RPMI7951 (cell line): ENCODE measurements at regions not wholly inside any gene's neighbourhood (a gene's known extent, or its start where the extent isn't known, plus 50 kb on each side); places are given as distances from the start of the nearest gene placed in this dataset.

ENCODE experiments used
- DNase-seq: peaks from one replicate; pipeline ENCODE4 v3.0.0-alpha.2; 2012; ENCODE audit warnings: low read depth

DNA sequence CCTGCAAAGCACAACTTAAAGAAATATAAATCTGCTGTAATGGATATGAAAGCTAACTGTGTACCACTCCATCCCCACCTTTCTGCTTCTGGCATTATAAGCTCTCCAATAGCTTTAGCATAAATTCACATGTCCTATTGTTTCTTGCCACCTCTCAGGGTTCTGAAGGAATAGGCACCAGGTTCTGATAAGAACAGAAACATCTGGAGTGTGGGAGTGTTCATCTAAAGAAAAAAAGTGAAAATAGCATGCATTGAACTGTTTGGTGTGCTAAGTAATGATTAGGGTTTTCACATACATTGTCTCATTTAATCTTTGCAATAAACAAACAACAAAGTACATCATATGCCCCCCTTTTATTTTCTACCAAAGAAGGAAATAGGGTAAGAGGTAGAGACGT is 72.3 kb downstream of the FAM76B start:
- no peak for DNase-seq

DNA sequence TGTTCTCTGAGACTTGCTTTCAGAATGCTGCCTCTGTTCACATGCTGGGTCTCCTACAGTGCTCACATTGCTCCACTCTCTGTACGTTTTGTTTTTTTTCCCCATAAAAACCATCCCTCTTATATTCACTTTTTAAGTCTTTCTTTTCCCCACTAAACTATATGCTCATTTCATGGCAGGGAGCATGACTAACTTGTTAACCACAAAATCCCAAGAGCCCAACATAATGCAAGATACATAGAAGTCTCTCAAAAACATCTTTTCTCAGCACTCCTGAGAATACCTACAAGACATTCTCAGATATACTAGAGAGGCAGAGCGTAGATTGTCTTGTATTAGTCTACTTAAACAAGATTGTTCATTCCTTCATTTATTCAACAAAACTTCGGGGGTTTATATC is 73.3 kb downstream of the FAM76B start:
- no peak for DNase-seq

DNA sequence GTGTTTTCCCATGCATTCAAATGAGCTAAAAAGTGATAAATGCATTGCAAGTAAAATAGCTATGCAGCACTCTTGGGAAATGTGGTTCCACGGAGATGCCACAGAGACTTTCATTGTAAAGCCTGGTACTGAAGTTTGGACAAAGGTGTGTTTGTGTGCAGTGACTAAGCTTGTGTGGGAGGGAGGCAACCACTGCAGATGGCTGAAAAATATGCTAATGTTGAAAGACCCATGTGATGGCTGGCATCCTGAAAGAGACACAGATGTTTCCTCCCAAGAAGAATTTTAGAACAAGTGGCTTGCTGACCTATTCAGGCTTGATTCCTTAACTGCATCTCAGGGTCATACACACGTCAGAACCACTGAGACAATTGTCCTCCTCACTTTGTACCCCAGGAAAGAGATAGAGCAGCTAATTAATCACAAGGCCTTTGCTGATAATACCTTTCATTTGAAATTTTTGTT is 73.8 kb downstream of the FAM76B start:
- DNase-seq, result peak; percentile 64

DNA sequence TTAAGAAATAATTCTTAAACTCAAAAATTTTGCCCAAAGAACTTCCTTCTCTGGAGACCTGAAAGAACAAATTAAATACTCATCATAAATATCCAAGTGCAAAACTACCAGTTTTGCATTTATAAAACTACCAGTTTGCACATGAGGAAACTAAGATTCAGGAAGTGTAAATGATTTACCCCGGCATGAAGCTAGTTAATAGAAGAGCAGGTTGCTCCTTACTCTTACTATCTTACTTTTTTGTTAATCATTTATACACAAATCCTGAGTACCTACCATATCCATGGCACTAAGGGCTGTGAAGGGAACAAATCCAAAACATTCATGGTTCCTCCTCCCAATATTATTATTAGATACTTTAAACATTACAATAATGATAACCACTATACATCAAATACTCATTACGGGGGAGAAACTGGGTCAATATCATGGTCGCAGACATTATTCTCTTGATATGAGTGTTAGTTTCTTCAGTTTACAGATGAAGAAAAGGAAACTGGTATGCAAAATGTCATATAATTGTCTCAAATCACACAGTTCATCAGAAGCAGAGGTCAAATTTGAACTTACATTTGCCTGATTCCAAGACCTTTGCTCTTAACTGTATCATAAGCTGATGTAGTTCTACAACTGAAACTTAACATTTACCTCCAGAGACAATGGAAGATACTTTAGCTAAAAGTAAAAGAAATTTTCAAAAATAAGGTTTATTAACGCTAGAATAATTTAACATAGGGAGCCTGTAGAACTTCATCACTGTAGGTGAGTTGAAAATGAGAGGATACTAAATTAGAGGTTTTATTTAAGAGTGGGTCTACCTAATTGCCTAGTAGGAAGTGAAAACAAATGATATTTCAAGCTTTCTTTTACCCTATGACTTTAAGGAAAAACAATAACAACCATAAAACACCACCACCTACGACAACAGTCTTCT is 74.5 kb downstream of the FAM76B start:
- DNase-seq, result no peak

DNA sequence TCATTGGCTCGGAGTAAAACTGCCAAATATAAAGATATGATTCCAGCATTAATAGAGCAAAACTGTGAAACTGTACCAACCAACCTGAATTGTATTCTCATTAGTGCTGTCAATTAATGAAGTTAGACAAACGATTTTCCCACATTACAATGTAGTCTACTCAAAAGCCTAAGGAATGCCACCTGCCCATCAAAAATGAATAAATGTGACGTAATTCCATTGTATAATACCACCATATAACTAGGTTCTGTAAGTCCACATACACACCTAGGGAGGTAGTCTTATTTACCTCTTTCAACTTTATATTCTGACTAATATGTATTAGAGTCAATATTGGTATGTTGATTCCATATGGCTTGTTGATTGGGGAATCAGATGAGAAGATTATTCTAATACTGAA is 76.2 kb downstream of the FAM76B start:
- DNase-seq, result no peak

DNA sequence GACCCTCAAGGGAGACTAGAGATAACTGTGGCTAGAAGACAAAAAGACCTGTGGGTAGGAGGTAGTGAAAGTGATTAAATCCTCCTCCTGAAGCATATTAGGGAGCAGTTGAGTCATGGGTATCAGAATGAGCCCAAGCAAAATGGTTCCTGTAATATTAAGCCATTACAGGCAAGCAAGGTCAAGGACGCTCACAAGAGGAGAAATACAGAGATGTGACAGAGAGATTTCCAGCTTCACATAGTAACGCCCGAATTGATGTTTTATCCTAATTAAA is 77.7 kb downstream of the FAM76B start:
- DNase-seq, result no peak

DNA sequence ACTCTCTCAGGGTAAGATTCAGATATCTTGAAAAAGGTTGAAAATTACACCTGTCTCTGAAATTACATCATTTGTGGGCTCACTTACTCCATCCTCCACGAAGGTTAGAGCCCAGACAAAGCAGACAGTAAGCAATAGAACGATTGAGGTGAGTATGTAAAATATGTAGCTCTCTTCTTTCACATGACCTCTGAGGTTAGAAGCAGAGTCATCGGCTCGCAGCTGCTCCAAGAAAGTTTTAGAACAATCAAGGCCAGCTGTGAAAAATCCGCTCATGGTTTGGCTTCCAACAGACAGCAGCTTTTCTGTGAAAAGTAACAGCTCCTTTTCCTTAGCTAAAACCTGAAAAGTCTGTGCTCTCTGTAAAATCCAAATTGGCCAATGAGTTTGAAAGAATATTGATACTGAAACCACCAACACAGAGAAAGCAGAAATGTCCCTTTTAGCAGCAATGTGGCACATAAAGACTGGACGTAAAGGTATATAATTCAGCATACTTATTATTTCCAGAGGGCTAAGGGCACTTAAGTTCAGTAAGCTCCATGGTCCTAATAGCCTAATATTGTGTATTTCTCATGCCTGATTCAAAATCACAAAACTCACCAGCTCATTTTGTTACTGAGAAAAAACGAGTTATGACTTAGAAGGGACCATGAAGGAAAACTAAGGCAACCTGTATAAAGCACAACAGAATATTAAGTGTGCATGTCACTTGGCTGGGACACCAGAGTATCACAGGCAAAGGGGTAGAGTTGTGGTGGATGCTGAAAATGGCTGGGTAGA is 78.2 kb downstream of the FAM76B start:
- no peak for DNase-seq

DNA sequence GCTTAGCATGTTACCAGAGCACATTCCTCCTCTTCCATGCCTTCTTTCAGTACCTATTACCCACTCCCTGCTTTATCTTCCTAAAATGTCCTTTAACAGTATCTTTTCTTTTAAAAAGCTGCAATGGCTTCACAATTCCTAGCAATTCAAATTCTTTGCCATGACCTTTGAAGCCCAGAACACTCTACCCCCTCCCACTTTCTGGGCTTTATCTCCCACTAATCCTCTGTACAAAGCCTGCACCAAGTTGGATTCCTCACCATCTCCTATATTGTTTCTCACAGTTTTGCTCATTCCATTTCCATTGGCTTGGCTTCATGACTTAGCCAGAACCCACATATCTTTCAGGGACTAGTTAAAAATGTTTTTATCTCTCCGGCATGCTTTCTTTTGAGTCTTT is 80.9 kb downstream of the FAM76B start:
- DNase-seq, result no peak

DNA sequence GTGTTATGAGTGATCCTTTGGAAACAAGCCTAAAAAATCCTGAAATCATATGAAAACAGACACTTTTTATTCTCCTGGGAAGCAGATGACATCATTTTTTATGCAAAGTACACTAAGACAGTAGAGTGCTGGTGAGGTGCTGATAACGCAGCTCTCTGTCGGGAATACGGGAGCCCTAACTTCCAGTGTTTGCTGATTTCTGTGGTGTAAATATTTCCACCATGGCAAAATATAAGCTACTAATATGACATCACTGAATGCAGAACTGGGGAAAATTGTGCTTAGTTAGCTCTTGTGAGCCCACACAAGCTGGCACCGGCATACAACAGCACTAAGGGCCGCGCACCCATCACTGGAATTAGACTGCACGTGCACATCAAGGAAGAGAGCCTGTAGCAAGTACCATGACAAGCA is 82.6 kb downstream of the FAM76B start:
- DNase-seq, result no peak

DNA sequence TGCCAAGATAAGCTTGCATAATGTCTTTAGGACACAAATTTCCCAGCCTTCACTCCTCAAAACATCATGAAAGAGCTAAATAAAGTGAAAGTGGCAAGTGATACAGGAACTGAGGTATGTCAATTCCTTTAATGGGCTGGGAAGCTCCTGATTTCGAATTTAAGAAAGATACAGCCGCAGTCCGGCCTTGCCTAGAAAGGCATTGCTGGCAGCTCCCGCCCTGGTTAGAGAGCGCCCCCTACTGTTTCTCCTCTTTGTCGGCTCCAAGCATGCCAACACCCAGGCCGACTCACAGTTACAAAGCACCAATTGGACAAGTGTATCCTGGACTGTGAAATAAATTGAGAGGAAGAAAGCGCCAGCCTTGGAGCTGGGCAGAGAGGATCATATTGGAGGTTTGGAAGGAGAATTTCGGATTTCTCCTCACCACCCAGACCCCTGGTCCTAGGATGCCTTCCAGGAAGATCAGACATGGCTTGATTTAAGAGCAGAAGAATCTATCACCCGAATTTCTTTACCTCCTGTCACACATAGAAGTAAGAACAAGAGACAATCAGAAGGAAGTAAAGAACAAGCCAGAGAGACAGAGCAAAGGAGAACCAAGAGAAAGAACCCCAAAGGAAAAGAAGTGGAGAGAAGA is 84.0 kb downstream of the FAM76B start:
- peak; percentile 74 for DNase-seq

DNA sequence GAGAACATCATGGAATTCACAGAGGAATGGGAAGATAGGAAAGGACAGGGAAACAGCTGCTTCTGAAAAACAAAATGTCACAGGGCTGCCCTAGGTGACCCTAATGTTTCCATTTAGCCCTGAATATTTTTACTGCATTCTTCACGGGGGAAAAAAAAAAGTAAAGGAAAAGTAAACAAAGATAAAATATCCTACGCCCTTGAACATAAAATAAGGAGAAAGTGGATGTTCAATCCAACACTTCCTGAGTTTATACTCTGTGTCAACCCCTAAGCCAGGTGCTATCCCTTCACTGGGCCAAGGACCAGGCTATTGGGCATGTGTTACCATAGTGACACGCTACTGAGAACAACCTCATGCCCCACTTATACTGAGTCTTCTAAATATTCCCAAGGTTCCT is 84.7 kb downstream of the FAM76B start:
- DNase-seq, result no peak

DNA sequence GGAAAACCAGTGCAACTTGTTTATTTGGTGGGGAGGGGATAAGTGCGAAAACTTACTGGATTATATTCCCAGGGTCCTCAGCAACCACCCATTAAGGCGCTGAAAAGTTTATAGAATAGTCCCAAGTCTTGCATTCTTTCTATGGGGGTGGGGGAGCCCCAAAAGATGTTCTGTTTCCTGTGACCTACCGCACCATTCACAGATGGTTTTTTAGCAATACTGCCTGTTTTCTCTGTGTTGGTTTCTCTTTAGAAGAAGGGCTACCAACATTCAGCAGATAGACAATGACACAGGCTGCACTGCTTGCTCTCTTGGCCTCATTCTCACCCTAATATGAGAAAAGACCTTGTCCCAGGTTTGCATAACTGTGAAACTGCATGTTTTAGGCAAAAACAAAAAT is 86.5 kb downstream of the FAM76B start:
- DNase-seq, result no peak

DNA sequence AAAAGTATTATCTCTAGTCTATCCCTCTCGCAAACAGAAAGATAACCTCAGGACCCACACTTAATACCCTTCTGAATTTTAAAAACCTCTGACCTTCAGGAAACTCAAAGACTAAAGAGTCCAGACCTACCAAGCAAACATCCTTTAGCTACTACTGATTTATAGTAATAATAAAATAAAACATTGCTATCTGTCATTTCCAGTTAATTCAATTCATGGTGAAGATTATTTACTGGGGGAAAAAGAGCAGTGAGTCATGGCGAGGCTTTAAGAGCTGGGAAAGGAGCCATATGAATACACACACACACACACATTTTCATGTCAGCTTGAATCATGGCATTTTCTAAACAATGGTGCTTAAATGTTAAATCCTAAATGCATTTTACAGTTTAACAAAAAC is 87.1 kb downstream of the FAM76B start:
- peak; percentile 48 for DNase-seq

DNA sequence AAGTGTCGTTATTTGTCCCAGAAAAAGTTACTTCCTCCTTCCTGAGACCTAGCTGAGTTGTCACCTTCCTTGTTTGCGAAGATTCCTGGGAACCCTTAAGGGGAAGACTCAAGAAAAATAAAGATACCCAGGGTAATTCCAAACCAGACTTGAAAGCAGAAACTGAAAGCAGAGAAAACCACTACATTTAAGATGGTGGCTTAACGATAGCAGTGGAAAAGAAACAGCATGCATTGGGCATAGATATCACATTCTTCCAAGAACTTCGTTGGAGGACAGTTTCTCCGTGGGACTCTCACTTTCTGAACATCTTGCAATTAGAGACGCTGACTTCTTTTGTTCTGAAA is 89.1 kb downstream of the FAM76B start:
- DNase-seq, result no peak

DNA sequence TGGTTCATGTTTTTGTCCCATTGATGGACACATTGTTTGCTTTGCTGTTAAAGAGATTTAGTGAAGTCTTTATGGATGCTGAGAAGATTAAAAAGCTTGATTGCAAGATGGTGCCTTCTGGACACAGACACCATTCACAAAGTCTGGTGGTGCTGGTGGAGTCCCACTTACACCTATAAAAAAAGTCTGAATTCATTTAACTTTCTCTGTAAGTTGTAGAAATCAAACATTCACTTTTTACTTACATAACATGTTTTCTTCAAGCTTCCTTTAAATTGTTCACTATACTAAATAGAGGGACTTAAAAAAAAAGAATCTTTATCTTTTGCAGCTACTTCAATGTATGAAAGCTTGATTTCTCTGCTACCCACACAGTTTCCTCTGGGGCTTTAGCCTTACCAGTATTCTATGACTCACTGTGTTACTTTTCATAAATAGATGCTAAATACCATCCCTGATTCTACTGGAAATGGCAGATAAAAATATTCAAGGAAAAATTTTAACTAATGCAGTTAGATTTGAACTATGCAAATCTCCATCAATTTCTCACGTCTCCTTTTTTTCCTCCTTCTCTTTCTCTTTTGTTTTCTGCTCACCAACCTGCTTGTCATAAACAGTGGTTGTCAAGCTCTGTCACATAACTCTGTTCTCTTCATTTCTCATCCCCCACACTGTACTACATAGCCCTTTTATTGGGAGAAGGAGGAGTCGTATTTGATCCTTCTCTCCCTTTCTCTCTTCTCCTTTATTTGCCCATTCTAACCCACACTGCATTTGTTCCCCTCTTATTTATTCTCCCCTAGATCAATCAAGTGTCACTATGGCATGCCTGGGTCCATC is 89.7 kb downstream of the FAM76B start:
- DNase-seq, result peak; percentile 14

DNA sequence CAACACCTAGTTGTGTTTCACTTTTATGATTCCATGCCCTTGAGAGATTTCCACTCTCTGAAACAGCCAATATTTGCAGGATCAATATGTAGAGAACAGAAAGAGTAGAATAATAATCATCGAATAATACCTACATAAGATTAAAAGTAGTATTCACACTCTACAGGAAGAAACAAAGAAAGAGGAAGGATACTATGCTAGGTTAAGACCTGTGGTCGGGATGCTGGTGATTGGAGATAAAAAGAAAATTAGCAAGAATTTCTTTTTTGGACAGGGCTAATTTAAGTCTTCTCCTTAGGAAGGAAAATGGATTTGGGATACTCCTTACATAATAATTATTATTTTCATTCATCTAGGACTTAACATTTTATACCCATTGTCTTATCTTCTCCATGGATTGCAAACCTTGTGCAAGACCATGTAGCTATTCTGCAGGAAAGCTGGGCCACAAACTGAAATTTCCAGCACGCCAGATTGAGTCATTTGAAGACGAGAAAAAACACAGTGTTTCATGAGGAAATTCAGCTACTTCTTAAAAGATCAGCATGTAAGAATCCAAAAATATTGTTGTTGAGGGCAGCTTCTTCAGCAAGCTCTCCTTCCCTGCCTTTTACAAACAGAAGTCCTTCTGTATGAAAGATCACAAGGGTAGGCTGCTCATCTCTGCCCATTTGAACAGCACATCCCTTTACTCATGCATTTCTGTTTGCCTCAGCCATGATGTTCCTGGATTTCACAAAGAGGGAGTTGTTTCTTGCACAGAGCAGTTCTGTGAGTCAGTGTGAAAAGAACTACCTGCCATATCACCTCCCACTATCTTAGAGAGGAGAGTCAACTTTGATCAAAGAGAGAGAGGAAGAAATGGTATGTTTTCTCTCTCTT is 90.7 kb downstream of the FAM76B start:
- DNase-seq, result peak; percentile 47

DNA sequence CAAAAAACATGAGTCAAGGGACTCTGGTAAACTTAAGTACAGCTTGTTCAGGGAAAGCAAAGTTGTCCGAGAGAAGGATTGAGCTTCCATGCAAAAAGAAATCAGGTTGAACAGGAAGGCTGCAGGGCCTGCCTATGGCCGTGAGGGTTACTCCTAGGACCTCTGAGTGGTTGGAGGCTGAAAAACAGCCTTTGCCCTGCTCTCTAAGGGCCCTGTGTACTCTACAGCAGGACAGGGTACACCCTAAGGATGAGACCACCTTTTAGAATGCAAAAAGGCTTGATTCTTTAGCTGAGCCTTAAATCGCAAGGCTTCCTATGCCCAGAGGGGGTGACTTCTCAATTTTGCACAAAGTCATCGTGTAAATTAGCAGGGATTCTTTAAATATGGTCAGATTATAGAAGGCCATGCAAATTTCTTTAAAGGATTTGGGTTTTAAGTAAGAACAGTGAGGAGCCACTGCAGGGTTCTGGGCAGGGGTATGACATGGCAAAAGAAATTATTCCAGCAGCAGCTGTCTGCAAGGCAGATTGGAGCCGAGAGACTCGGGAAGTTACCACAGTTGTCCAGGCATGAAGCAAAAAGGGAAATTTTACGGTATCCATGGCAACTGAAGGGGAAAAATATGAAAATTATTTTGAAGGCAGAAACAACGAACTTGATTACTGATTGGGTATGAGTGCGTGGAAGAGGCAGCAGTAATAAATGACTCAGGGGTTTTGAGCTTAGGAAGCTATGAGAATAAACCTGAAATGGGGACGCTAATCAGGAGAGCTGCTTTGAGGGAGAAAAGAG is 91.8 kb downstream of the FAM76B start:
- no peak for DNase-seq

DNA sequence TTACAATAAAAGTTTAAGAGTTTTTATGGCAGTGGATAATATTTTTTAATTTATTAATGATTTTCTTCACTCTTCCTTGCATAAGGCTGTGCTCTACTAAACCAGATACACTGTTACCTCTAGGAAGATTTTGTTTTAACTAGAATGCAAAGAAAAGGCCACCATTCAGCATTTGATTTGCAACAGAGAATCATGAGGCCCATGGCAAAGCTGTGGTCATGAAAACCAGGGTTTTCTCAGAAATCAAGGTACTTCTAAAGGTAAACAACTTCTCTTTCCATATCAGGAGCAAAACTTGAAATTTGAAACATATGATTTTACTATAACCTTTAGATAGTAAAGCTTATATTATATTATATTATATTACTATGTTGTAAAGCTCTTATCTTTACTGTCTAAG is 94.4 kb downstream of the FAM76B start:
- no peak for DNase-seq

DNA sequence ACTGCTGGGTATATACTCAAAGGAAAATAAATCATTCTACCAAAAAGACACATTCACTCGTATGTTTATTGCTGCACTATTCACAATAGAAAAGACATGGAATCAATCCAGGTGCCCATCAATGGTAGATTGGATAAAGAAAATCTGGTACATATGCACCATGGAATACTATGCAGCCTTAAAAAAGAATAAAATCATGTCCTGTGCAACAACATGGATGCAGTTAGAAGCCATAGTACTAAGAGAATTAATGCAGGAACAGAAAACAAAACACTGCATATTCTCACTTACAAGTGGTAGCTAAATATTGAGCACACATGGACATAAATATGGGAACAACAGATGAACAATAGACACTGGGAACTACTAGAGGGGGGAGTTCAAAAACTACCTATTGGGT is 96.3 kb downstream of the FAM76B start:
- no peak for DNase-seq
